Stimulated activated CD8-positive, alpha-beta memory T cell treated with anti-CD3 and anti-CD28 coated beads, Interleukin-12 subunit alpha, Interleukin-12 subunit beta, amount 100 ng/mL, for 24 hours (primary cell): ENCODE measurements at regions not wholly inside any gene's neighbourhood (a gene's known extent, or its start where the extent isn't known, plus 50 kb on each side); places are given as distances from the start of the nearest gene placed in this dataset.

Experiments used
- DNase-seq: peaks from one replicate; pipeline ENCODE4 v3.0.0-alpha.2; 2020; ENCODE audit errors: extremely low read depth

- no peak for DNase-seq
These were observed 51.0 kb upstream of the ID2 start for GRCh38 chr2:8630676-8631464.

- DNase-seq = no peak
These were observed 50.3 kb upstream of the ID2 start for GRCh38 chr2:8631465-8632005.
